ENCODE measurements at regions not wholly inside any gene's neighbourhood (a gene's known extent, or its start where the extent isn't known, plus 50 kb on each side); places are given as distances from the start of the nearest gene placed in this dataset.
"Not testable (repeated sequence)": the region's sequence is repeated elsewhere in the genome, so short reads cannot be mapped to it uniquely, and the experiment has no call there.

DNA sequence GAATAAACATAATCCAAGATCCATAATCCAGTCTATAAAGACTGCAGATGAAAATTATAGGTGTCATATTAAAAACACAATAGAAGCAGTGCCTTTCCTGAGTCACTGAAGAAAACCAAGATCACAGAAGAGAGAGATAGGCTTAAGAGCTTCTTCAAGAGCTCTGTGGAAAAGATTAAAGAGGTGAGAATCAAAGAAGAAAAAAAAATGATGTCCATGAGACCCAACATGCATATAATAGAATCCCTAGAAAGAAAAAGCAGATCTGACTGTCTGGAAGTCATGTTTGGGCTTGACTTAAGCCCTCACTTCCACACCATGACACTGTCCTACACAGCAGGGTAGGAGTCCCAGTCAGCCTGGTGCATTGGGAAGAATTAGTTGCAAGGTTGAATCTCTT lies 205.6 kb upstream of the PROK2 start:
- DNase-seq (ENCODE audit: low spot score) = no peak

GRCh38 chr3:71989165-71989564 lies 204.2 kb upstream of the PROK2 start:
- no peak for DNase-seq (ENCODE audit: low spot score)

- DNase-seq (ENCODE audit: low spot score) = no peak
Measured at GRCh38 chr3:71987828-71988227, 202.9 kb upstream of the PROK2 start.

DNA sequence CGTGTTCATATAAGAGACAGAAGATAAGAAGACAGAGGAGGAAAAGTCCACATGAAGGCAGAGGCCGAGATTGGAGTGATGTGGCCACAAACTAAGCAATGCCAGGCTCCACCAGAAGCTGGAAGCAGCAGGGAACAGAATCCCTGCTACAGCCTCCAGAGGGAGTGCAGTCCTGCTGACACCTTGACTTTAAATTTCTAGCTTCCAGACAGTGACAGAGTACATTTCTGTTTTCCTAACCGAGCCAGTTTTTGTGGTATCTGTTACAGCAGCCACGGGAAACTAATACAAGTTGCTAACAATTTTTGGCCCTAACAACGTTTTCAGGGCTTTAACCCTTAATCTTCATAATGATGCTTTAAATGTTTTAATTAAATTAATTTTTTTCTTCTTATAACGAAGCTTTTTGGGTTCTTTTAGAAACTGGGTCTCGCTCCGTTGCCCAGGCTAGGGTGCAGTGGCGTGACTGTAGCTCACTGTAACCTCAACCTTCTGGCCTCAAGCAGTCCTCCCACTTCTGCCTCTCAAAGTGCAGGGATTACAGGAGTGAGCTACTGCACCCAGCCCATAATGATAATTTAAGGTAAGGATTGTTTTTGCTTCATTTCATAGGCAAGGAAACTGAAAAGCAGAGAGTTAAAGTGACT lies 202.3 kb upstream of the PROK2 start:
- no peak for DNase-seq (ENCODE audit: low spot score)

DNA sequence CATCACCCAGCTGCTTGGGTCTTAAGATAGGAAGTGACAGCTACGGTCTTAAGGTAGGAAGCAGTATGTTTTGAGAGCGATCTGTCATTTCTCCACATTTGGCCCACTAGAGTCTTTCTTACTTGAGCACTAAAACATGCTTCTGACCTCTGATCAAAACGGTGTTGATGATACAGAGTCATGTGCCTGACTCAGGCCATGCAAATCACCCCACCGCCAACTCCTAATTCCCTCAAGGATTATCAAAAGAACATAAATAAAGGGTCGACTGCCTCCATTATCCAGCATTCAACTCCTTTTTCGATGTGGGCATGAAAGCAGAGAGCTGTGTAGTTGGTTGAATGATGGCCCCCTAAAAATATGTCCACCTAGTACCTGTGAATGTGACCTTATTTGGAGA lies 201.7 kb upstream of the PROK2 start:
- no peak for DNase-seq (ENCODE audit: low spot score)

DNA sequence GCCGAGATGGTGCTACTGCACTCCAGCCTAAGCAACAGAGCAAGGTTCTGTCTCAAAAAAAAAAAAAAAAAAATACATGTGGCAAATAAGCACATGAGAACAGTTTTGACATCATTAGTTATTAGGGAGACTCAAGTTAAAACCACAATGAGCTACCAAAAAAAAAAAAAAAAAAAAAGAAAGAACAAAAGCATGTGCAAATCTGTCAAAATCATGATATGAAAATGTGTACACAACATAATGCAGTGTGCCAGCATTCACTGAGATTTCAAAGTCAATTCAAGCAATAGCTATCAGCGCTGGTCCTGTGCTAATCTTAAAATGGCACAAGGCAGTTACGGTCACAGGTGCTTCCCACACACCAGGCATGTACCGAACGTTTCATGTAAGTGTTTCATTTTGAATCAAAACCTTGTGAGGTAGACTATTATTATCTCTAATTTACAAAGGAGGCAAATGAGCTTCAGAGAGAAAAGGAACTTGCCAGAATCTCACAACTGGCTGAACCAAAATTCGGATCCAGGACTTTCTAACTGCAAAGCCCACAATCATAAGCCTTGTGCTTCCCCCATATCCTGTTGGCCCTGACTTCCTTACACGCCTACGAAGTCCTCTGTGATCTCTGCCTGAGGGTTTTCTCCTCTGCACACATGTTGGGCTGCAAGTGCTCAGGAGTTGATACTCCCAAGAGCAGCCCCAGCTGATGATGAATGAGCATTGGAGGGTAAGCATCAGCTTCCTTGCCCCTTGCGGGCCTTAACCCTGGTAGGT lies 200.1 kb upstream of the PROK2 start:
- DNase-seq (ENCODE audit: low spot score) = no peak

- DNase-seq (ENCODE audit: low spot score) = no peak
Measured at GRCh38 chr3:71983694-71984093, 198.7 kb upstream of the PROK2 start.

GRCh38 chr3:71982506-71983258 lies 197.7 kb upstream of the PROK2 start:
- not testable (repeated sequence) for DNase-seq (ENCODE audit: low spot score)

GRCh38 chr3:71979175-71979574 lies 194.2 kb upstream of the PROK2 start:
- no peak for DNase-seq (ENCODE audit: low spot score)

- no peak for DNase-seq (ENCODE audit: low spot score)
Measured at GRCh38 chr3:71978150-71978721, 193.3 kb upstream of the PROK2 start.

GRCh38 chr3:71977525-71977924 lies 192.6 kb upstream of the PROK2 start:
- DNase-seq (ENCODE audit: low spot score) = no peak

DNA sequence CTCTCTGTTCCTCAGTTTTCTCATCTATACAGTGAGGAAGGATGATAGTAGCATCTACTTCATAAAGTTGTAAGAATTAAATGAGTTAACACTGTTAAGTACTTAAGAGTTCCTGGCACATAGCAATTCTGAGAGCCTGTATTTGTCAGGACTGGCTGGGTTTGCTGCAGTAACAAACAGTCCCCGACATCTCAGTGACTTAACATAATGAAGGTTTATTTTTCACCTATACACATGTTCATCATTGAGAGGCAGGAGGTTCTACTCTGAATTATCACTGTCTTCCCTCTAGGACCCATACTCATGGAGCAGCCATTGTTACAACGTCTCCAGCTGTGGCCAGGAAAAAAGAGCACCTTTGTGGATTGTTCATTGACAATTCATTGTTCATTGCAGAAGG lies 190.6 kb upstream of the PROK2 start:
- no peak for DNase-seq (ENCODE audit: low spot score)

- no peak for DNase-seq (ENCODE audit: low spot score)
Measured at GRCh38 chr3:71974786-71975185, 189.8 kb upstream of the PROK2 start.

GRCh38 chr3:71973274-71974030 lies 188.5 kb upstream of the PROK2 start:
- no peak for DNase-seq (ENCODE audit: low spot score)

DNA sequence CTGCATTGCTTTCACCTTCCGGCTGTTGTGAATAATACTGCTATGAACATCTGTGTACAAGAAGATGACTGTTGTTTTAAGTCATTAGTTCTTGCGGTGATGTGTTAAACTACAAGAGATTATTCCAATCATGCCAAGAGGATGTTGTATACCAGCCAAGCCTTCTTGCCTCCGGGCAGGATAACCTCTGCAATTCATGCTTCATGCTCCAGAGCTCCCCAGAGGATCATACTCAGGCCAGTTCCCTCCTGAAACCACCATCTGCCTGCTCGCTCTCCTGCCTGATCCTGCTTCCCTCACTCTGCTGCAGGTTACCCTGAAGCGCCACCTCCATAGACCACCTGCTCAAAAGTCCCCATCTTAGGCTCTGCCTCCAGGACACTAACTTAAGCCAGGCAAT lies 187.1 kb upstream of the PROK2 start:
- DNase-seq (ENCODE audit: low spot score) = no peak

- DNase-seq (ENCODE audit: low spot score) = no peak
Measured at GRCh38 chr3:71968544-71968943, 183.6 kb upstream of the PROK2 start.

- no peak for DNase-seq (ENCODE audit: low spot score)
Measured at GRCh38 chr3:71966185-71966584, 181.2 kb upstream of the PROK2 start.

DNA sequence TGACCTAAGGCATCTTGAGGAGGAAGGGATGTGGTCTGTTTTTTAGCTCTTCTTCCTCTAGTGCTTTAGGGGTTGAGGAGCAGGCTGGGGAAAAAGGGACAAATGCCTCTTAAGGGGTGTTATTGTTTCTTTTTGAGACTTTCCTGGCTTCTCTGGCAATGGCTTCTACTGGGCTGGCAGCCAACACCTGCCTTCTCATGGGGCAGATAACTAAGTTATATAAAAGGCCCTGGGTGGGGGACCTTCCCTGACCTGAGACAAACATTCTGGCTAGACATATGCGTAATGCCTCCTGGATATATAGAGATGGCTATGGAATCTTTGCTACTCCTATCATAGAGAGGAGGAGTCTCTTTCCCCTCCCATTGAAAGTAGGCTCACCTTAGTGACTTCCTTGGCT lies 179.2 kb upstream of the PROK2 start:
- no peak for DNase-seq (ENCODE audit: low spot score)

DNA sequence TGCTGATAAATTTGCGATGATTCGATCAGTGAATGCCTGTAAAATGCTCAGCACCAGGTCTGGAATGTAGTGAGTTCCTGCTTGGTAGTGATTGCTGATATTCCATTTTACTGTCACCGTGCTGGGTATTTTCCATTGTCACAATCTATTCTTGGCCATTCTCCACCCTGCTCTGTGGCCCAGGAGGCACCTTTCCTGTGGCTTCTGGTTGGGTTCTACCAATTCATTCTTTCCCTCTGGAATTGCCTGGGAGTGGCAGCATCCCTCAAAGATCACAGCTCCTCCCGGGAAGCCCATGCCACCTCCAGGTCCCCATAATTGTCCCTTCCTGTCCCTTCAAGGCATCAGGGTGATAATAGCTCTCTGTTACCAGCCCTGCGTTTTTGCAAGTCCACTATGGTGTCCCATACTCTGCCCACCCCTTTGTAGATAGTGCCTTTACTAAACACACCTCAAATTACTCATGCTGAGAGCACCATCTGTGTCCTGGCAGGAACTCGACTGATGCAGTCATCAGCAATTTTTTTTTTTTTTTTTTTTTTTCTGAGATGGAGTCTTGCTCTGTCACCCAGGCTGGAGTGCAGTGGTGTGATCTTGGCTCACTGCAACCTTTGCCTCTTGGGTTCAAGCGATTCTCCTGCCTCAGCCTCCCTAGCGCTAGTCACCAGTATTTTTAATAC lies 177.8 kb upstream of the PROK2 start:
- DNase-seq (ENCODE audit: low spot score) = no peak

GRCh38 chr3:71961891-71962290 lies 176.9 kb upstream of the PROK2 start:
- no peak for DNase-seq (ENCODE audit: low spot score)

GRCh38 chr3:71961378-71961777 lies 176.4 kb upstream of the PROK2 start:
- DNase-seq (ENCODE audit: low spot score) = no peak

Measured in HuH-7.5 (cell line).